Germinal center (tissue), 1 donor: ENCODE measurements at regions not wholly inside any gene's neighbourhood (a gene's known extent, or its start where the extent isn't known, plus 50 kb on each side); places are given as distances from the start of the nearest gene placed in this dataset.
"Not testable (repeated sequence)": the region's sequence is repeated elsewhere in the genome, so short reads cannot be mapped to it uniquely, and the experiment has no call there.

Source experiments
- DNase-seq: peaks from one replicate; pipeline ENCODE4 v3.0.0; 2012; ENCODE audit warnings: mixed read lengths, low spot score

DNA sequence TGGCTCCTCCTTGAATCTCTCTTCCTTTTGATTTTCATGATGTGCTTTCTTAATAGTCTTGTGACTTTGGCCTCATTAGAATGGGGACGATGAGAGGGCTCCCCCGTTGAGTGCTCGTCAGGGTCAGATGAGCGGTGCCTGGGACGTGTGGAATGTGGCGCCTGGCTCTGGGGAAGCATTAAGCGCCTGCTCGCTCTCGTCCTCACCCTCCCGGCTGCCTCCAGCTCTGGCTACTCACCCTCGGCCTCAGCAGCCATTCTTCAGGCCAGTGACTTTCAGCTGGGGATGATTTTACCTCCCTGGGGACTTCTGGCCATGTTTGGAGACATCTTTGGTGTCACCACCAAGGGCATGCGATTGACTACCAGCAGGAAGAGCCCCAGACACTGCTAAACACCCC, 69.7 kb downstream of the RPS6KA4 start:
- DNase-seq = no peak

DNA sequence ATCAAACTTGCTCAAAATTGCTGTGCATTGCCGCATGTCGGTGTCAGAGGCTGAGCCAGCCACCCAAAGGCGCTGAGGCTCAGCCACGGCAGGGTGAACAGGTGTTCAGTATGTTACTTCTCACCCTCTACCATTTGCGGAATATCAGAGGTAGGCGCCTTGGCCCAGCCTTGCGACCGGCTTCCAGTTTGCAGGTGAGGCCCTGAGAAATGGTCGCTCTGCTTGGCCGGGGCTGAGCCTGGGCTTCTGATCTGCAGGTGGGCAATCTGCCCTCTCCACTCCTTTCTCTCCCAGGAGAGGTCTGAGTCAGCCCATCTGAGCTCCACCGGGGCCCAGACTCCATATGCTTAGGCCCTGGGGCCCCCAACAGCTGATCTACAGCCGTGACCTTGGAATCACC, 71.0 kb downstream of the RPS6KA4 start:
- DNase-seq = no peak

DNA sequence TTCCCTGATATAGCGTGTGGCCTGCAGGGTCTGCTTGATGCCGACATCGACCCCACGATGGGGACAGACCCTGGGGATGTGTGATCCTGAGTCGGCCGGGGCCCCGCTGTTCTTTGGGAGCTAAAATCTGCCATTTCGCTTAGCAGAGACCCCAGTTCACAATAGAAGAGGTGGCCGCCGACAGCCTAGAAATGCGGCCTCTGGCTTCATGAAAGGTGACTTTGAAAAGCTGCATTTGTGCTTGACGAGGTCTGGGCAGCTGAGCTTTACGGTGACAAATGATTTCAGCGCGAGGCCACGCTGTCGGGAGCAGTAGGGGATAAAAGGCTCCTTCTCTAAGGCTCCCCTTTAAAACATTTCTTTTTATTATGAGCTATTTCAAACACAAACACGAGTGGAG, 71.7 kb downstream of the RPS6KA4 start:
- DNase-seq = no peak

DNA sequence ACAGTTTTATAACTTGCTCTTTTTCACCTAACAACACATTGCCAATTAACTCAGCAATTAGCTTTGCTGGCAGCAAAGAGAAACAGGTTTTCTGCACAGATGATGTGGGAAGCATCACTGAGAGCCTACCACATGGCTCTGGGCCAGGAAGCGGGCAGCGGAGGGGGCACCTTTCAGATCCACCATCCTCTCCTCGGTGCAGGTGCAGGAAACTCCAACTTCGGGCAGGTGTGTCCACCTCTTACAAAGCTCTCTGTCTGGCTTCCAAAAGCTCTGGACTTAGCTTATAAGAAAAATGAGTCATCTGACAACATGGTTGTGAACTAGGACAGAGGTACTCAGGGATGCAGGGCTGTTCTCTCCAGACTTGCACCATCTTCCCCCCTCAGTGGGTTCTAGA, 77.0 kb downstream of the RPS6KA4 start:
- DNase-seq = no peak

DNA sequence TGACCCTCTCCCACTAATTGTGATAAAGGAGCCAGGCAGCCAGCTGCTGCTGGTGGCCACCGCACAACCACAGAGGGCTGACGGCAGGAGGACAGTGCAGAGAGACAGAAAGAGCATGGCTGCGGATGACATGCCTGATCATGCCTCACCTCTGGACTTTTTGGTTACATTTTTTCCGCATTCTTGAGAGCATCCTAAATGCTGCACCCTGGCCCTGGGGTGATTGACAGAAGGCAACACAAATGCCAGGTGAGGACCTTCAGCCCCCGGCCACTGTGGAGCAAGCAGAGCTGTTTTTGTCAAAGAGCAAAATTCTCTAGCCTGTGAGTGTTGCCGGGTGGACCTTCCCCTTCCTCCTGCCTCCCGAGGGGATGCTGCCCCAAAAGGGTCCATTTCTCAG, 78.5 kb downstream of the RPS6KA4 start:
- DNase-seq = no peak

DNA sequence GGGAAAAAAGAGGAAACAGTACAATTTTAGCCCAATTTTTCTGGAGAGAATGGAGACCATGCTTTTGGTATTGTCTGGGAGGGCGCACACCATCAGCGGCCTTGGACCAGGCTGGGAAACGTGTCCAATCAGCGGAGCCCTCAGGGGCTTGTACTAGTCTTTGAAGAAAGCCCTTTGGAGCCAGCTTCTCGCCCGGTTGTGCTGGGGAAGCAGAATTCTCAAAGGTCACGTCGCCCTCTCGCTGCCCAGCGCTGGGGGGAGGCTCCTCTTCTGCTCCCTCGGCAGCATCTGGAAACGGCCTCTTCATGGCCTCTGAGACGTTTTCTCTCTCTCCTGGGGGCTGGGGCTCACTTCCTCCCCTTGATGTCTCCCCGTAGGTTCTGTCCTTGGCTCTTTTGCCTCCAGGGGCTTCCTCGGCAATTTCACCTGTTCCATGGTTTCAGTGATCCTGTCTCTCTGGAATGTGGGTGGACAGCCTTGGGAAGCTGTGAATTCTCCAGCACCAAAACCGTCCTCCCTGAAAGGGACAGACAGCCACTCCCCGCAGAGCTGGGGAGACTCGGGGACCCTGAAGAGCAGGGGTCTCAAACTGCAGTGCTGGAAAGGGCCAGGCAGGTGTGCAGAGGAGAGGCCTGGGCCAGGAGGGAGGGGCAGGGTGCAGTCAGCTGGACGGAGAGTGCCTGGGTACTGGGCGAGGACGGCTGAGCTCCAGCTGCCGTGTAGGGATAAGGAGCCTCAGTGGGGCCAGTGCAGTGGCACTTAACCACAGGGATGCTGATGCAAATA, 80.2 kb downstream of the RPS6KA4 start:
- DNase-seq = no peak

DNA sequence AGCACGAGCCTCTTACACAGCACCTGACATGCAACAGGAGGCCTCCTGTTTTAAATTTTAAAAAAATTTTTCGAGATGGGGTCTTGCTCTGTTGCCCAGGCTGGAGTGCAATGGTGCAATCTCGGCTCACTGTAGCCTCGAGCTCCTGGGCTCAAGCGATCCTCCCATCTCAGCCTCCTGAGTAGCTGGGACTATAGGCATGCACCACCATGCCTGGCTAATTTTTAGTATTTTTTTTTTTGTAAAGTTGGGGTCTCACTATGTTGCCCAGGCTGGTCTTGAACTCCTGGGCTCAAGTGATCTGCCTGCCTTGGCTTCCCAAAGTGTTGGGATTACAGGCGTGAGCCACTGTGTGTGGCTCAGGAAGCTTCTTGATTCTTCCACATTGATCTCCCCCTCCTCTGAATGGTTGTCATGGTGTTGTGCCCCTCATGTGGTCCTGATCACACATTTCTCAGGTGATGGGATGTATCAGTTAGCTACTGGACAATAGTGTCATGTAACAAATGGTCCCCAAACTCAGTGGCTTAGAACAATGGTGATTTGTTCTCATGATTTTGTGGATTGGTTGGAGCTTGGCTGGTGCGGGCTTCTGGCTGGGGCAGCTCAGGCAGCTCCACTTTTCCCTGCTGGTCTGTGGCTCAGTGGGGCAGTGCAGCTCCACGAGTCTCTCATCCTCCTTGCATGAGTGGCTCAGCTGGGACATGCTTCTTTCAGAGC, 81.0 kb downstream of the RPS6KA4 start:
- DNase-seq = not testable (repeated sequence)

DNA sequence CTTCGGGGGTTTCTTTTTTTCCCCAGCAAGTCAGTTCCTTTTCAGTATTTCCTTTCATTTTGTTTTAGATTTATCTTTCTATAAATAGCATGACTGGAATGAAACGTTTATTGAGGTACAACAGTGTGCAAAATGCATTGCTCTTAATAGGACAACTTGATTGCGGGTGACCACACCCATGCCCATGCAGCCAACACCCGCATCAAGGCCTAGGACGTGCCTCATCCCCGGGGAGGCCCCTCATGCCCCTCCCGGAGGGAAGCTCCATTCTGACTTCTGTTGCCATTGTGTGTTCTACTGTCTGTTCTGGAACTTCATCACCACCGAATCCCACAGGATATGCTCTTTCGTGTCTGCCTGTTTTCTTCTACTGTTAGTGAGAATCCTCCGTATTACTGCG, 82.2 kb downstream of the RPS6KA4 start:
- no peak for DNase-seq

DNA sequence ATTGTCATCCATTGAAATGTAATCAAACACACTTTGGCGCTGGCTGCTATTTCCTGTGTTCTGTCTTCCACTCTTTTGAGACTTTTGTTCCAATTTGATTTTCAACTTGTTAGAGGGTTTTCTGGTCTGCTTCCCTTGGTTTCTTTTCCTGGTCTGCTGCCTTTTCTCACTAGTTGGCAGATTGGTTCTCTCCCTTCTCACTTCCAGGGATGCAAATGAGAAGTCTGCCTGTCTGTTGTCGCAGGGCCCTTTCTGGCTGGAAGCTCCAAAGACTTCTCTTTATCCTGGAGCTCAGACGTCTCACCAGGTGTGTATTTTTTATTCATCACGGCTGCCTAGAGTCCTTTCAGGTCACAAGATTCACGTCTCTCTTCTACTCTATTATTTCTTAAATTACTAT, 84.0 kb downstream of the RPS6KA4 start:
- no peak for DNase-seq

DNA sequence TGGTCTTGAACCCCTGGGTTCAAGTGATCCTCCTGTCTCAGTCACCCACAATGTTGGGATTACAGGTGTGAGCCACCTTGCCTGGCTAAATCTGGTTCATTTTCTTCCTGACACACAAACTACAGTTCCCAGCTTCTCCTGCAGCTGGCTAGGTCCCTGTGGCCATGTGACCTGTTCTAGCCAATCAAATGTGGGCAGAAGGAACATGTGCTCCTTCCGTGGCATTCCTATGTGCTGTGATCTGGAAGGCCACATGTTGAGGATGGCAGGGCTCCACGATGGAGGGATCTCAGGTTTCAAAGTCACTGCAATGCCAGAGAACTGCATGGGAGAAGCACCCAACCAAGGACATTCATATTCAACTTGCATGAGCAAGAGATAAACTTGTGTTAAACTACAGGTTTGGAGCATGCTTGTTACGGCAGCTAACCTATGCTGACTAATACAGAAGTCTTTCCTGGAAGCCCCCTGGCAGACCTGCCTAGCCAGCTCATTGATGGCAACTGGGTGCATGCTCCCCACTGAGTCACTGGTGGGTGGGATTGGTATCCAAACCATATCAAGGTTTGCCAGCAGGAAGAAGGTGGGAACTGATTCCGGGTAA, 86.0 kb downstream of the RPS6KA4 start:
- peak; percentile 30 for DNase-seq

DNA sequence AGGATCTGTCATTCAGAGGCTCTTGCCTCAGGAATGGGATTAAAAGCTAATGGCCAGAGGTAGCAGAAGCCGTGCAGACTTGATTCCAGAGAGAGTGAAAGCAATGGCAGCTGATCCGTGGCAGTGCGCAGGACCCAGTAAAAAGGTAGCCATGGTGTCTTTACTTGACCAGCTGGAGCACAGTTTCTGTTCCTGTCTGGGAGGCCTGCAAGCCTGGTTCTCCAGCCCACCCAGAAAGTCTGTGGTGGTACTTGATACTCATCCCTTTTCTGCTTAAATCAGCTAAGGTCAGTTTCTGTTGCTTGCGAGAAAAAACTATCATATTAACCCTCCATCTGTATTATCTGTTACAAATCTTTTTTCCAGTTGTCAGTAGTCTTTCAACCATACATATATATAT, 86.7 kb downstream of the RPS6KA4 start:
- no peak for DNase-seq

DNA sequence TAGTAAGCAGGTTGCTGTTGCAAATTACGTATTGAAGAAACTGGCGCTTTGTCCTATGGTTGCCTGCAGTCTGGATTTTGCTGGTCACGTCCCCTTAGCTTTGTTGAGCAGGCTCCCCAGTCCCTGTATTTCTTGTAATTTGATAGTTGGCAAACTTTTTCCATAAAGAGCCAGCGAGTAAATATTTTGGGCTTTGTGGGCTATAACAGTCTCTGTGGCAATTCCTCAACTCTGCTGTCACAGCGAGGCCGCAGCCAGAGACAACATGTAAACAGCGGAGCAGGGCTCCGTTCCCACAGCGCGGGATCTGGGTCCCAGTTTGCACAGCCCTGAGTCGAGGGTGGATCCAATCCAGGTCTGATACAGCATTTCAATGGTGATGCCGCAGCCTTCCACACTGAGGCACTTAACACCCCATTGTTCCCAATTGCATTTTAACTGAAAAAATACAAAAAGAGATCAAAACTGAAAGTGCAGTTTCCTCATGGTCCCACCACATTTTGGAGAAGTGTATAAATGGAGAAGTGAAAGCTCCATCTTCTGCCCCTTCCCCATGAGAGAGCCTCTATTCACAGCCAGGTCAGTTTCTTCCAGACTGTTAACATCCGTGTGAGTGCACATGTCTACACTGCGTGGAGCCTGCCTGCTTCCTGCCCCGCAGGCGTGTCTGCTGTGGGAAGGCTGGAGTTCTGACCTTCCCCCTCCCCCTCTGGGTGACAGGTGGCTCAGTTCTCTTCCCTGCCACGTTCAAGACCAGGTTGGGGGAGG, 89.1 kb downstream of the RPS6KA4 start:
- DNase-seq = peak; percentile 68

DNA sequence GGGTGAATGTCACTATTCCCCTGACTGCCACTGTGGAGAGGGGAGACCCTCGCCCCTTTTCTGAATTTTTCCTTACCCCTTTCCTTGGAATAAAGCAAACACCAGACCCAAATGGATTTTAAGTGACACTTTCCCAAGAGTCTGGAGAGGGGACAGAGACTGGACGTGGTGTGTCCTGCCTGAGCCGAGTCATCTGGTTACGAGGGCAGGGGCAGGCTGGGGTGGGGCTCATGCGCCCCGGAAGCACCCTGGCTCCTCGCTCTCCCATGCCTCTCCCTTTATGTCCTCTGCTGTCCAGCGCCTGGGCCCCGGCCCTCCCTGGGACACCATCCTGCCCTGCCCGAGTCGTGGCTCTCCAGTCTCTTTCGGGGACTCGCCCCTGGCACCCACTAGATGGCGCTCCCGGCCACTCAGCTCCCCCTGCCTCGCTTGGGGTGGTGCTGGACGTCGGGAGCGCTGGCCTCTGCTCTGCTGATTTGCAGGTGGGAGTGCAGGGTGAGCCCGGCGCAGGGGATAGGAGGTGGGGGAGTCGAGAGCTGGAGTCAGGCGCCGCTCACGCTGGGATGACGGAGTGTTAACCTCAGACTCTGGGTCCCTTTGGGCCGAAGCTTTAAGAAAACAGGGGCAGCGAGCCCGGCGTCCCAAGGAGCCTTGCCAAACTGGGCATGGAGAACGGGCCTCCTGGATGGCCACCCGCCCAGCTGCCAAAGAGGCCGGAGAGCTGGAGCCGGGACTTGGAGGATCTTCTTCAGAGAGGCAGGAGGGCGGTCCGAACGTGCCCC, 89.8 kb downstream of the RPS6KA4 start:
- DNase-seq = peak; percentile 76

DNA sequence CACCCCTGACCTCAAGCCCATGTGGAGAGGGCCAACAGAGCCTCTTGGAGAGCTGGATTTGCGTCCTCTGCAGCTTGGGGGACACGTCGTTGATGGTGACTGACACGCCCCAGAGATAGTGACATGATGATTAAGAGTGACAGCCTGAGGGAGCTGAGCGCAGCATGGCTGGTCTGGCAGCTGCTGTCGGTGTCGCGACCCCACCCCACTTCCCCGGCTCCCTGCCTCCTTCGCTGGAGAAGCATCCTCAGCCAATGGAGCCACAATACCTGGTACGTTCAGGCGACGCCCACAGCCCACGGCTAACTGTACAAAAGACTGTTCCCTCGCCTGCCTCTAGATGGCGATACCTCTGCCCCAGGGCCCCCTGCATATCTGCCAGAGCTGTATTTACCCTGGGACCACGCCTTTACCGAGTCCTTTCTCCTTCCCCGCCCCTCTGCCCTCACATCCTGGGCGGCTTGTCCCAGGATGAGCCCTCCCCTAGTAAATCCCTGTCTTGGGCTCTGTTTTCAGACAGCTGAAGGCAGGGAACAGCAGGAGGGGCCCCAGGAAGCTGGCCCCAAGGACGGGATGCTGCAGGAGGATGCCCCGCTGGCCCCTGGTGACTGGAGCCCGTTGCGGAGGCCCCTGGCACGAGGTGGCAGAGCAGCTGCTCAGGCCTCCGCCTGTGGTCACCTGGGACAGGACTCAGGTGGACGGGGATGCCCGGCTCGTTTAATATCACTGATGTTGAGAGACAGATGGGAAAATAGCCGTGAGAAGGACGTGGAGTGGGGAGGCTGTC, 90.6 kb downstream of the RPS6KA4 start:
- DNase-seq = peak; percentile 87

DNA sequence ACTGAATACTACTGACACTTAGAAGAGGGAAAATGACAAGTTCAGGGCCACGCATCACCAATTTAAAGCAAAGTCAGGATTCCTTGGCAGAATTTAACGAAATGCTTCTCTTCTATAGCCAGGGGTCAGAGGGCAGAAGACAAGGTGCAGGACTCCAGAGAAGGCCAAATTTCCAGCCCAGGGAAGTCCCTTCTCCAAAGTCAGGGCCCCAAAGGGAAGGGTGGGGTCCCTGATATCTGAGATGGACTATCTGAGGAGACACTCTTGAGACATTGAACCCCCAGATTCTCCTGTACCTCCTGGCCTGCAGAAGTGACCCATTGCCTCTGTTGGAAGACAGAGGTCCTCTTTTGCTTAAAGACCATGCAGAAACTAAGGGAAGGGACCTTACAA, 91.2 kb downstream of the RPS6KA4 start:
- DNase-seq = no peak

DNA sequence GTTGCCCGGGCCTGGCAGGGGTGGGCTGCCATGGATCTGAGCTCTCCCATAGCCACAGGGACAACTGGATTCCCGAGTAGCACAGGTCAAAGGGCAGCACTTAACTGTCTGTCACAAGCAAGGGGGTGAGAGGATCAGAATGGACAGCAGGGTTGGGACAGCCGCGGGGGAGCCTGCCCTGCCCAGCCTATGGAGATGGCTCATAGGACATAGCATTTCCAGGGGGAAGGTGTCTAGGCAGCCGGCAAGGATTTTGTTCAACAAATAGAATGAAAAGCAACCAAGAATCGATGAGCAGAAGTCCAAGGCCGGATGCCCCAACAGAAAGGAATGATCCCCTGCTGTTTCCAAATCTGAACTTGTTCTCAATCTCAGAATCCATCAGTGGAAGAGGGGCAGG, 92.9 kb downstream of the RPS6KA4 start:
- DNase-seq = no peak

DNA sequence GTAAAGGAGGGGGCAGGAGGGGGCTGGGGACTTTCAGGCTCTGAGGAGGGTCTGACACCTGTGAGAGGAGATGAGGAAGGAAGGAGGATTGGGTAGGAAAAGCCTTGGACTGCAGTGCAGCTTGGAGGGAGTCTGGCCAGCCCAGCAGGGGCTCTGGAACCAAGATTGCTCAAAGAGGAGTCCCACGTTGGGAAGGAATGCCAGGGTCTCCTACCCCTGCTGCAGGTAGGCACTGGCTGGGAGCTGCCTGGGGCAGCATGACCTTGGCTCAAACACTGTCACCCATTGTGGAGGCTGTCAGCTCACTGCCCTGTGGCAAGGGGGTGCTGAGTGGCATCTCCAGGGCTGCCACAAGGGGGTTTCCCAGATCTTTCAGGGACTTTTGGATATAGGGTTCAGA, 94.5 kb downstream of the RPS6KA4 start:
- DNase-seq = no peak

DNA sequence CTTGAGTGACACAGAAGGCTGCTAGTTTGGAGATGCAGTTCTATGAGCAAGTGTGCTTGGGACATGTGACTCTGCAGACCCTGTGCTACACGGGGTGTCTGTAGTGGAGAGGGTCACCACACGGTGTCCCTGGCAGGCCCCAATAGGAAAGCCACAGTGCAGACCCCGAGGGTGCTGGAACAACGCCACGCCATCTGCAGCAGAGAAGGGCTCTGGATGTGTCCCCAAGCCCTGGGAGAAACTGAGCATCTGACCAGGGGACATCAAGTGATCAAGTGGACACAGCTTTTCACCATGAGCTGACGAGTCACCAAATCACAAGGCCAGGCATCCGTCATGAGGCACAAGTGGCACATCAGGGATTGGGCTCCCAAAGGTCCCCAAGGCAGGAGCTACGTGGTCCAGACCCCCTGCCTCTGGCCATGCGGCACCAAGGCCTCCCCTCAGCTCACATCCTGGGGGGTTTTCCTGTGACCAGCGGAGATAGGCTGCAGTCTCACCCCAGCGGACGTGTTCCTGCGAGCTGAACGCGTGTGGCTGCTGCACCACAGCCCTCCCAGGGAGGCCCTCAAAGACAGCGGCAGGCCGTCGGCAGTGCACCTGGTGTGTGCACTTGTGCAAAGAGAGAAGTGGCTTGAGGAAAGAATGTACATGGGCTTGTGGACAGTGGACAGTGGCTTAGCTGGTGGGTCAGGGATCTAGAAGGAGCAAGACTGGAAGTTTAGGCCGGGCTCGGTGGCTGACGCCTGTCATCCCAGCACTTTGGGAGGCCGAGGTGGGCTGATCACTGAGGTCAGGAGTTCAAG, 96.7 kb downstream of the RPS6KA4 start:
- no peak for DNase-seq

DNA sequence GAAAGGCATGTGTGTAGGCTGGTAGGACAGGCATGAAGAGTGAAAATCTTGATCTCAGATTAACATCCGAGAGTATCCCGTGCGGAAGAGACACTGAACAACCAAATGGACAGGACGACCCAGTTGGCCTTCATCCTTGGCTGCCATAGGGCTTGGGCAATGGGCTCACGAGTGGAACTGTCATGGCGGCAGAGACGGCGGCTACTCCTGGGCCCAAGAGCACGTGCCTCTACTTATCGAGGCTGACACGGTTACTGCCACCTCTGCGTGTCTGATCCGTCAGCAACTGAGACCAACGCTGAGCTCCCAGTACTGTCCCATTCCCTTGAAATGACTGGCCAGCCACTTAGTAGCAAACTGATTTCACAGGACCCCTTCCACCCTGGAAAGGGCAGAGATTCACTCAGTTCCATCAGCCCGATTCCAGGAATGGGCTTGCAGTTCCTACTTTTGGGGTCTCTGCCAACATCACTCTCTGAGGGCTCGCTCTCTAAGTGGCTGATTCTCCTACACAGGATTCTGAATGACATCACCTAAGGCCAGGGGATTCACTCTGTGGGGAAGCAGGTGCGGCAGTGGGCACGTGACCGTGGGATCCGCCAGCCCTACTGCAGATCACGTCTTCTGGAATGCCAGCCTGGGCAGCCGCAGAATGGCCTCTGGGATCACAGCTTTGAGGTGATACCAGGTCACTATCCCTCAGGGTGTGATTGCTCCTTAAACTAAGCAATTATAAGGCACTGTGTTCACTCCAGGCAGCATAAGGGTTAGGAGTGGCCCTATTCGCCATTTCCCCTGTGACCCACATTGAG, 97.8 kb downstream of the RPS6KA4 start:
- DNase-seq = no peak
